Thymus (tissue), 11 donors: ENCODE measurements at regions not wholly inside any gene's neighbourhood (a gene's known extent, or its start where the extent isn't known, plus 50 kb on each side); places are given as distances from the start of the nearest gene placed in this dataset.

Experiments
- DNase-seq, 9 donors: peaks; one replicate each; pipeline ENCODE4 v3.0.0-alpha.2; 2013; ENCODE audit warnings: low spot score in 9 of 9, low read depth in 6 of 9, missing footprints in 1 of 9
- H3K27ac ChIP-seq, 2 donors: one replicate each; pipeline ENCODE4 v1.5.1; 2013; ENCODE audit warnings: control low read depth in 1 of 2, low read depth in 1 of 2, low read length in 1 of 2, mild to moderate bottlenecking in 1 of 2, moderate library complexity in 1 of 2
- H3K27me3 ChIP-seq, 2 donors: one replicate each; pipeline ENCODE4 v1.5.1; 2013; ENCODE audit warnings: low read length in 1 of 2; ENCODE audit not compliant: control insufficient read depth in 2 of 2, insufficient read depth in 1 of 2
- H3K36me3 ChIP-seq, 2 donors: one replicate each; pipeline ENCODE4 v1.5.1; 2013; ENCODE audit warnings: low read length in 1 of 2, mild to moderate bottlenecking in 1 of 2, moderate library complexity in 1 of 2; ENCODE audit not compliant: control insufficient read depth in 2 of 2, insufficient read depth in 2 of 2
- H3K4me1 ChIP-seq, 2 donors: one replicate each; pipeline ENCODE4 v1.5.1; 2013; ENCODE audit warnings: low read length in 2 of 2; ENCODE audit not compliant: control insufficient read depth in 2 of 2, insufficient read depth in 2 of 2
- H3K4me3 ChIP-seq, 2 donors: one replicate each; pipeline ENCODE4 v1.5.1; 2013; ENCODE audit warnings: low read length in 2 of 2, control low read depth in 1 of 2, mild to moderate bottlenecking in 1 of 2
- H3K9me3 ChIP-seq, 2 donors: one replicate each; pipeline ENCODE4 v1.5.1; 2013; ENCODE audit warnings: low read length in 1 of 2, mild to moderate bottlenecking in 1 of 2; ENCODE audit not compliant: control insufficient read depth in 2 of 2, insufficient read depth in 1 of 2
- WGBS: extraction: QIAGEN DNeasy Blood & Tissue Kit; methylation state at CpG from one replicate; pipeline ENCODE4 v1.1.7; 2013; 5-methylcytosine and 5-hydroxymethylcytosine counted together
- donor health status: healthy.

GRCh38 chr6:7664003-7664402 lies 61.9 kb upstream of the BMP6 start:
- 99% methylated on average over 1 of the region's 1 CpG for WGBS
- Histone ChIP-seq H3K27me3 (no peaks in the 10 kb centered on the region), H3K9me3 (no peaks in the 10 kb centered on the region), H3K27ac (no peak overlapping the region), H3K36me3 (no peaks in the 10 kb centered on the region), H3K4me1 (no peaks in the 10 kb centered on the region), H3K4me3 (no peak overlapping the region)
- DNase-seq = no peak

GRCh38 chr6:7668936-7669335 lies 57.0 kb upstream of the BMP6 start:
- Histone ChIP-seq H3K4me1 (peaks cover 0 to 13% of the 10 kb centered on the region in 2 donors), H3K27me3 (peaks cover 0 to 4% of the 10 kb centered on the region in 2 donors), H3K27ac (no peak overlapping the region), H3K4me3 (no peak overlapping the region), H3K9me3 (no peaks in the 10 kb centered on the region), H3K36me3 (no peaks in the 10 kb centered on the region)
- 95% methylated on average over 1 of the region's 1 CpG for WGBS
- DNase-seq = no peak

GRCh38 chr6:7669742-7670141 lies 56.2 kb upstream of the BMP6 start:
- no peaks in the 10 kb centered on the region for H3K36me3 ChIP-seq
- H3K4me1 ChIP-seq = peaks cover 0 to 21% of the 10 kb centered on the region in 2 donors
- no peak overlapping the region for H3K27ac ChIP-seq
- WGBS = 97% methylated on average over 4 of the region's 4 CpGs
- no peaks in the 10 kb centered on the region for H3K9me3 ChIP-seq
- H3K4me3 ChIP-seq = no peak overlapping the region
- DNase-seq = no peak
- peaks cover 0 to 4% of the 10 kb centered on the region in 2 donors for H3K27me3 ChIP-seq

- DNase-seq = no peak
- peaks cover 0 to 25% of the 10 kb centered on the region in 2 donors for H3K4me1 ChIP-seq
- H3K36me3 ChIP-seq = no peaks in the 10 kb centered on the region
- H3K27ac ChIP-seq = no peak overlapping the region
- H3K9me3 ChIP-seq = no peaks in the 10 kb centered on the region
- H3K27me3 ChIP-seq = peaks cover 0 to 4% of the 10 kb centered on the region in 2 donors
- no peak overlapping the region for H3K4me3 ChIP-seq
- whole genome bisulfite sequencing = 87% methylated on average over 7 of the region's 7 CpGs
Observed at GRCh38 chr6:7671076-7671475, 54.8 kb upstream of the BMP6 start.

- Histone ChIP-seq H3K9me3 (no peaks in the 10 kb centered on the region), H3K36me3 (no peaks in the 10 kb centered on the region)
- 99% methylated on average over 3 of the region's 3 CpGs for WGBS
Observed at GRCh38 chr6:7671581-7671980, 54.3 kb upstream of the BMP6 start.

GRCh38 chr6:7672066-7673062 lies 53.5 kb upstream of the BMP6 start:
- Histone ChIP-seq H3K27ac (no peak overlapping the region), H3K4me3 (no peak overlapping the region), H3K4me1 (peaks cover 0 to 25% of the 10 kb centered on the region in 2 donors), H3K9me3 (no peaks in the 10 kb centered on the region), H3K27me3 (peaks cover 0 to 4% of the 10 kb centered on the region in 2 donors), H3K36me3 (no peaks in the 10 kb centered on the region)
- DNase-seq = no peak
- 96% methylated on average over 20 of the region's 20 CpGs for WGBS

More at GRCh38 chr6:7671581-7671980, 54.3 kb upstream of the BMP6 start:
- no peak for DNase-seq
- no peak overlapping the region for H3K4me3 ChIP-seq
- H3K27ac ChIP-seq = no peak overlapping the region
- H3K27me3 ChIP-seq = peaks cover 0 to 4% of the 10 kb centered on the region in 2 donors
- peaks cover 0 to 25% of the 10 kb centered on the region in 2 donors for H3K4me1 ChIP-seq

GRCh38 chr6:7673063-7673536 lies 52.8 kb upstream of the BMP6 start:
- 72% methylated on average over 16 of the region's 16 CpGs for WGBS

GRCh38 chr6:7674291-7674690 lies 51.6 kb upstream of the BMP6 start:
- WGBS = 26% methylated on average over 6 of the region's 6 CpGs

More at GRCh38 chr6:7673063-7673536, 52.8 kb upstream of the BMP6 start:
- peak in 4 of 9 donors; percentile 24 to 63 (median 34) for DNase-seq
- Histone ChIP-seq H3K27me3 (peaks cover 0 to 4% of the 10 kb centered on the region in 2 donors), H3K9me3 (no peaks in the 10 kb centered on the region), H3K4me1 (peaks cover 0 to 25% of the 10 kb centered on the region in 2 donors), H3K4me3 (no peak overlapping the region), H3K27ac (no peak overlapping the region), H3K36me3 (no peaks in the 10 kb centered on the region)

GRCh38 chr6:7675353-7675945 lies 50.5 kb upstream of the BMP6 start:
- Histone ChIP-seq H3K36me3 (no peaks in the 10 kb centered on the region), H3K9me3 (no peaks in the 10 kb centered on the region), H3K27me3 (peaks cover 0 to 4% of the 10 kb centered on the region in 2 donors), H3K4me1 (peaks cover 0 to 25% of the 10 kb centered on the region in 2 donors), H3K4me3 (no peak overlapping the region), H3K27ac (no peak overlapping the region)
- WGBS = 87% methylated on average over 10 of the region's 10 CpGs
- no peak for DNase-seq

More at GRCh38 chr6:7674291-7674690, 51.6 kb upstream of the BMP6 start:
- Histone ChIP-seq H3K27me3 (peaks cover 0 to 4% of the 10 kb centered on the region in 2 donors), H3K27ac (peak overlapping the region in 1 of 2 donors; percentile 35), H3K4me3 (no peak overlapping the region), H3K9me3 (no peaks in the 10 kb centered on the region), H3K36me3 (no peaks in the 10 kb centered on the region), H3K4me1 (peaks cover 0 to 25% of the 10 kb centered on the region in 2 donors)
- DNase-seq = peak in 5 of 9 donors; percentile 27 to 64 (median 31)
